ENCODE measurements at regions not wholly inside any gene's neighbourhood (a gene's known extent, or its start where the extent isn't known, plus 50 kb on each side); places are given as distances from the start of the nearest gene placed in this dataset.

- TF ChIP-seq CTCF (IDR thresholded peaks at IDR 0.05) = no peak
- TF ChIP-seq POLR2A (IDR thresholded peaks at IDR 0.05) = no peak
Measured at GRCh38 chrX:10040961-10041360, 73.8 kb downstream of the CLDN34 start.
